Peyer's patch (tissue), 4 donors: ENCODE measurements at regions not wholly inside any gene's neighbourhood (a gene's known extent, or its start where the extent isn't known, plus 50 kb on each side); places are given as distances from the start of the nearest gene placed in this dataset.
"Not testable (repeated sequence)": the region's sequence is repeated elsewhere in the genome, so short reads cannot be mapped to it uniquely, and the experiment has no call there.

Source experiments
- DNase-seq, 3 donors: peaks; one replicate each; pipeline ENCODE4 v3.0.0-alpha.2; 2017 to 2019
- H3K27ac ChIP-seq, 4 donors: fragments of 200-600 bp; sonication (generic); one replicate each; pipeline ENCODE4 v1.5.1; 2016 to 2019
- H3K27me3 ChIP-seq, 2 donors: fragments of 200-600 bp; sonication (generic); one replicate each; pipeline ENCODE4 v1.5.1; 2019
- H3K36me3 ChIP-seq, 3 donors: fragments of 200-600 bp; sonication (generic); one replicate each; pipeline ENCODE4 v1.5.1; 2016 to 2019
- H3K4me1 ChIP-seq, 4 donors: fragments of 200-600 bp; sonication (generic); one replicate each; pipeline ENCODE4 v1.5.1; 2016 to 2019
- H3K4me3 ChIP-seq, 4 donors: fragments of 200-600 bp; sonication (generic); 1 replicate in 3 of 4; 2 replicates in 1 of 4; pipeline ENCODE4 v1.5.1; 2016 to 2019; ENCODE audit warnings: mild to moderate bottlenecking in 1 of 4
- H3K9me3 ChIP-seq, 4 donors: fragments of 200-600 bp; sonication (generic); one replicate each; pipeline ENCODE4 v1.5.1; 2016 to 2019; ENCODE audit warnings: mild to moderate bottlenecking in 1 of 4
- TF ChIP-seq, protein P1 (sequence below), 6 experiments: fragments of 450-650 bp in 4 of 6; fragments of 200-600 bp in 2 of 6; sonication (generic) in 1 of 6; IDR thresholded peaks; one replicate each; pipeline ENCODE4 v1.5.1; 2017 to 2019; ENCODE audit warnings: antibody characterized with exemption in 6 of 6, mild to moderate bottlenecking in 3 of 6, moderate library complexity in 1 of 6

DNA sequence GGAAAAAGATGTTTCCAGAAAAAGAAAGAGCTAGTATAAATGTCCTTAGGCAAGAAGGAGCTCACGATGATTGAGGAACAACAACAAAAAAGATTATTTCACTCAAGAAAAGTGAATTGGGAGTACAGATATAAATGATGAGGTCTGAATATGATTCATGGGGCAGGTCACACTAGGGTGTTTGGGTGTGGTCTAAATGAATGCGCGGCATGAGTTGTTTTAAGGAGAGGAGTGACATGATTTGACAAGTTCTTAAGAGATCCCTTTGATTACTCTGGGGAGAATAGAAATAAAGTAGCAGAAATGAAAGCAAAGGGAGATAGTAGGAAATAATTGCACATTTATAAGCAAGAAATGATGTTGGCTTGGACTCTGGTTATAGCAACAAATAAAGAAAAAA lies 59.3 kb downstream of the NUTM2D start:
- not testable (repeated sequence) for H3K27ac ChIP-seq, H3K4me3 ChIP-seq, H3K36me3 ChIP-seq, H3K9me3 ChIP-seq, H3K4me1 ChIP-seq, DNase-seq, H3K27me3 ChIP-seq

DNA sequence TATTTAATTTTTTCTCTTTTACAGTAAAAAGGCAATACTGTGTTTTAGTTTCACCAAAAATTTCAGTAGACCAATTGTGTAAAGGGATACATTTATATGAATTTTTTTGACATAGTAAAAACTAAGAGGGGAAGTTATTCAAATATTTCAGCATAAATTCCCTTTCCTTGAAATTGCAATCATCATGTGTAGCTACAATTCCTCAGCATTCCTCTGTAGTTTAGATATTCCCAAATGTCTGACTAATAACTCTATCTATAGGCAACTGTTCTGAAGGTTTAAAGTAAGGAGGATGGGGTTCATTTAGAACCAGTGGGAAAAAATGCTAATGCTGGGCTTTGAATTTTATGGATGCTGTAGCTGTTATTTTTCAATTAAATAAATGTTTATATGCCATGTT lies 65.1 kb downstream of the NUTM2D start:
- not testable (repeated sequence) for H3K4me1 ChIP-seq, H3K27ac ChIP-seq, H3K27me3 ChIP-seq, H3K4me3 ChIP-seq, H3K36me3 ChIP-seq, H3K9me3 ChIP-seq, DNase-seq

DNA sequence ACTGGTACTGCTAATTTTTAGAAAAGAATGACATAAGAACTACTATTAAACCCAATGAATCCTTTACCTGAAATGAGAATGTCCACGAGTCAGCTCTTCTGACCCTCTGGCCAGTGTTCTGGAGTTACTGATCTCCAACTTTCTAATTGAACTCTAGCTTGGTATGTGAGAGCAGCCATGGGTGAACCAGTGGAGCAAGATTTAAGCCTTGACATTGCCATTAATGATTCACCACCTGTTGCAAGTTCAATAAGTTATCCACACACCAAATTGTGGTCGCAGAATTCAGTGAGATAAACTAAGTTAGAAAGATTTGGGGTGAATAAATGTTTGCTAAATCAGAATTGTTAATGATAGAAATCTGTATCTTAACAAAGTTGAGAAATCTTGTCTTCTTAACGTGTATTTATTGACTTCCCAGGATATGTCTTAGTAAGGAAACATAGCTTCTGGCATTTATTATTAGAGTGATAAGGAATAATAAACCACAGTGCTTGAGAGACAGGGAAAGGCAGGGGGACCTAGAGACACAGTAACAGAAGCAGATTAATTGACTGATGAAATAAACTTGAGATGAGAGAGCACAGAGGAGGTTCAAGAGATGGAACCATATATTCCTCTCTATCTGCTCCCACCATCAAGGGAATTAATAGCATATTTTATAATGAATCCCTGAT lies 67.3 kb downstream of the NUTM2D start:
- DNase-seq, H3K27ac ChIP-seq, H3K9me3 ChIP-seq, H3K4me3 ChIP-seq, H3K27me3 ChIP-seq, H3K36me3 ChIP-seq, H3K4me1 ChIP-seq: not testable (repeated sequence)

DNA sequence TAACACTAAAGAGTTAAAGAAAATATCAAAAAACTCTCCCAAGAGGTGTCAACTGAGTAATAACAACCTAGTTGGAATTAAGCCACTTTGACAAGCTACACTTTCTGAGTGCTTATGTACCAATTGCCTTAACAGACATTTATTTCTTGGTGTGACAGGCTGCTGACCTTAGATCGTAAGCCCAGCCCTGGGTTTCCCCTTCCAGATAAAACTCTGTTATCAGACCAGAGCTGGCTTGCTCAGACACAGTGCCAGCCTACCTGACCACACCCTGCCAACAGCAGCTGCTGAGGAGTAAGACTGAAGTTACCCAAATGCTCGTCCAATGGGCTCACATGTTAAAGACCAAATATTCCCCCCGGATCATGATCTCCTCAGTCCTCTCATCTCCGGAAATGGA lies 70.9 kb upstream of the MINPP1 start:
- not testable (repeated sequence) for DNase-seq, H3K36me3 ChIP-seq, H3K27ac ChIP-seq, H3K9me3 ChIP-seq, H3K4me1 ChIP-seq, H3K4me3 ChIP-seq, H3K27me3 ChIP-seq

DNA sequence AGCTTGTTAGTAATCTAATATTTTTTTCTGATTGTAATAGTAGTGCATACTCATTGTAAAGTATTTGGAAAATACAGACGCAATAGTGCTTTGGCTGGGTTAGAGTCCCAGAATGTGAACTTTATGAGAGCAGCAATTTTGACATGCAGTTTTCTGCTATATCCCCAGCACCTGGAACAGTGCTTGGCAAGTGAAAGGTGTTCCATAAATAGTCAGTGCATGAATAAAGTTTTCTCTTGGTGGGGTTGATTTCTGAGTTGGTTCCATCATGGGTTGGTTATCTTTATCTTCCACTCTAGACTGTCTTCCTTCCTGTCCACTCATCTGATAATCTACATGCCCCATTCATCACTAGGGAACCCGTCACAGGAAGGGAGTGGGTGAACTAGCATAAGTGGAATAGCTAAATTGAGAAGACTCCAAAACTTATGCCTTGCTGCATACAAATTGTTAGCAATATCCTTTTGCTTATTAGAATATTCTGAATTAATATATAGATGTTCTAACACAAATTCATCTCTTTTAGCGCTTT lies 69.3 kb upstream of the MINPP1 start:
- not testable (repeated sequence) for H3K9me3 ChIP-seq, H3K27ac ChIP-seq, H3K36me3 ChIP-seq, H3K4me3 ChIP-seq, H3K4me1 ChIP-seq, H3K27me3 ChIP-seq, DNase-seq

DNA sequence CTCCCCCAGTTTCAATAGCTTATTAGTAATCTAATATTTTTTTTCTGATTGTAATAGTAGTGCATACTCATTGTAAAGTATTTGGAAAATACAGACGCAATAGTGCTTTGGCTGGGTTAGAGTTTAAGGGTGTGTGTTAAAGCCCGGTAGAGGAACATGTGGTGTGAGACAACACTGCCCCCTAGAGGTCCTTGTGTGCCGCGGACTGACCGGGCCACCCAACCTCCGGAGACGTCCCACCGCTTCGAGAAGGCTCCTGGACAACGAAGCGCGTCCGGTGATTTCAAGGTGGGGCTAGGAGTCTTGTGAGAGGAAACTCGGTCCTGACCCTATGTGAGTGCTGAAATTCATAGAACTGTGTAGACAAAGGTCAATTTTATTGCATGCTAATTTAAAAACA lies 68.6 kb upstream of the MINPP1 start:
- TF ChIP-seq, protein P1, sequence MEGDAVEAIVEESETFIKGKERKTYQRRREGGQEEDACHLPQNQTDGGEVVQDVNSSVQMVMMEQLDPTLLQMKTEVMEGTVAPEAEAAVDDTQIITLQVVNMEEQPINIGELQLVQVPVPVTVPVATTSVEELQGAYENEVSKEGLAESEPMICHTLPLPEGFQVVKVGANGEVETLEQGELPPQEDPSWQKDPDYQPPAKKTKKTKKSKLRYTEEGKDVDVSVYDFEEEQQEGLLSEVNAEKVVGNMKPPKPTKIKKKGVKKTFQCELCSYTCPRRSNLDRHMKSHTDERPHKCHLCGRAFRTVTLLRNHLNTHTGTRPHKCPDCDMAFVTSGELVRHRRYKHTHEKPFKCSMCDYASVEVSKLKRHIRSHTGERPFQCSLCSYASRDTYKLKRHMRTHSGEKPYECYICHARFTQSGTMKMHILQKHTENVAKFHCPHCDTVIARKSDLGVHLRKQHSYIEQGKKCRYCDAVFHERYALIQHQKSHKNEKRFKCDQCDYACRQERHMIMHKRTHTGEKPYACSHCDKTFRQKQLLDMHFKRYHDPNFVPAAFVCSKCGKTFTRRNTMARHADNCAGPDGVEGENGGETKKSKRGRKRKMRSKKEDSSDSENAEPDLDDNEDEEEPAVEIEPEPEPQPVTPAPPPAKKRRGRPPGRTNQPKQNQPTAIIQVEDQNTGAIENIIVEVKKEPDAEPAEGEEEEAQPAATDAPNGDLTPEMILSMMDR (IDR thresholded peaks at IDR 0.05): peak in 1 of 6 experiments; percentile 11
- H3K4me1 ChIP-seq, H3K27me3 ChIP-seq, H3K4me3 ChIP-seq, H3K9me3 ChIP-seq, H3K36me3 ChIP-seq, H3K27ac ChIP-seq: not testable (repeated sequence)
- DNase-seq: peak in 1 of 3 donors; percentile 15

DNA sequence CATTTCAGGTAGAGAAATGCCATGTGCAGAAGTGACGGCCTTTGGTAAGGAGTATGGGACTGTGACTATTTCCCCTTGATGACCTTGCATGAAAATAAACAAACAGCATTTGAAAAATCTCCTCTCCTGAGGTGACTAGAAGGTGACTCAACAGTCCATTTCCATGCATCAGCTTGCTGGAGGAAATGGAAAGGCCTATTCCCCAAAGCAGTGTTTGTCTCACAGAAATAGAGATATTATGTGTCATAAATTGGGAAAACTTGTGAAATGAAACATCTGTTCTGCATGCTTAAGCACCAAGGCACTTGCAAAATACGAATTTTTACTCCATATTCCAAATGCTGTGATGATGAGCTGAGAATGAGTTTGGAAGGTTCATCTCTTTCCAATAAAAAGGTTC lies 67.2 kb upstream of the MINPP1 start:
- H3K27ac ChIP-seq, H3K27me3 ChIP-seq, H3K4me3 ChIP-seq, H3K9me3 ChIP-seq, H3K36me3 ChIP-seq, H3K4me1 ChIP-seq, DNase-seq: not testable (repeated sequence)
